PFSK-1 (cell line): ENCODE measurements at regions not wholly inside any gene's neighbourhood (a gene's known extent, or its start where the extent isn't known, plus 50 kb on each side); places are given as distances from the start of the nearest gene placed in this dataset.

Source experiments
- FOXP2 ChIP-seq: optimal IDR thresholded peaks from 2 replicates; pipeline ENCODE3; 2011; ENCODE audit warnings: borderline replicate concordance, control low read depth, inconsistent platforms; ENCODE audit not compliant: insufficient read depth; ENCODE audit errors: extremely low read length, extremely low read depth
- POLR2AphosphoS5 ChIP-seq: IDR thresholded peaks from 2 replicates; pipeline ENCODE4 v1.6.1; 2012; ENCODE audit warnings: low read depth, mild to moderate bottlenecking, control low read depth, low read length, moderate library complexity
- TAF1 ChIP-seq: IDR thresholded peaks from 2 replicates; pipeline ENCODE4 v1.6.1; 2012; ENCODE audit warnings: low read length, control low read depth, borderline replicate concordance; ENCODE audit not compliant: insufficient read depth
- TF ChIP-seq, protein P1 (sequence below), 2 experiments: IDR thresholded peaks; 2 replicates each; pipeline versions ENCODE4 v1.6.1 to v1.8.0; 2011 to 2012; ENCODE audit warnings: low read depth in 2 of 2, low read length in 2 of 2, control low read depth in 1 of 2, inconsistent platforms in 1 of 2, mild to moderate bottlenecking in 1 of 2, moderate library complexity in 1 of 2; ENCODE audit not compliant: insufficient read depth in 1 of 2

- TF ChIP-seq POLR2AphosphoS5: no peak
- no peak for TF ChIP-seq TAF1
- no peak for TF ChIP-seq FOXP2
- TF ChIP-seq, protein P1, sequence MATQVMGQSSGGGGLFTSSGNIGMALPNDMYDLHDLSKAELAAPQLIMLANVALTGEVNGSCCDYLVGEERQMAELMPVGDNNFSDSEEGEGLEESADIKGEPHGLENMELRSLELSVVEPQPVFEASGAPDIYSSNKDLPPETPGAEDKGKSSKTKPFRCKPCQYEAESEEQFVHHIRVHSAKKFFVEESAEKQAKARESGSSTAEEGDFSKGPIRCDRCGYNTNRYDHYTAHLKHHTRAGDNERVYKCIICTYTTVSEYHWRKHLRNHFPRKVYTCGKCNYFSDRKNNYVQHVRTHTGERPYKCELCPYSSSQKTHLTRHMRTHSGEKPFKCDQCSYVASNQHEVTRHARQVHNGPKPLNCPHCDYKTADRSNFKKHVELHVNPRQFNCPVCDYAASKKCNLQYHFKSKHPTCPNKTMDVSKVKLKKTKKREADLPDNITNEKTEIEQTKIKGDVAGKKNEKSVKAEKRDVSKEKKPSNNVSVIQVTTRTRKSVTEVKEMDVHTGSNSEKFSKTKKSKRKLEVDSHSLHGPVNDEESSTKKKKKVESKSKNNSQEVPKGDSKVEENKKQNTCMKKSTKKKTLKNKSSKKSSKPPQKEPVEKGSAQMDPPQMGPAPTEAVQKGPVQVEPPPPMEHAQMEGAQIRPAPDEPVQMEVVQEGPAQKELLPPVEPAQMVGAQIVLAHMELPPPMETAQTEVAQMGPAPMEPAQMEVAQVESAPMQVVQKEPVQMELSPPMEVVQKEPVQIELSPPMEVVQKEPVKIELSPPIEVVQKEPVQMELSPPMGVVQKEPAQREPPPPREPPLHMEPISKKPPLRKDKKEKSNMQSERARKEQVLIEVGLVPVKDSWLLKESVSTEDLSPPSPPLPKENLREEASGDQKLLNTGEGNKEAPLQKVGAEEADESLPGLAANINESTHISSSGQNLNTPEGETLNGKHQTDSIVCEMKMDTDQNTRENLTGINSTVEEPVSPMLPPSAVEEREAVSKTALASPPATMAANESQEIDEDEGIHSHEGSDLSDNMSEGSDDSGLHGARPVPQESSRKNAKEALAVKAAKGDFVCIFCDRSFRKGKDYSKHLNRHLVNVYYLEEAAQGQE (IDR thresholded peaks at IDR 0.05; ENCODE audit: insufficient read depth in 1 of 2, low read depth in 2 of 2, low read length in 2 of 2): no peak
Measured at GRCh38 chr4:23631255-23631950, 258.4 kb downstream of the PPARGC1A start.
